Neuronal stem cell (in vitro differentiated cells): ENCODE measurements at regions not wholly inside any gene's neighbourhood (a gene's known extent, or its start where the extent isn't known, plus 50 kb on each side); places are given as distances from the start of the nearest gene placed in this dataset.

Experiments used
- DNase-seq: peaks from one replicate; pipeline ENCODE4 v3.0.0-alpha.2; 2013; ENCODE audit warnings: low spot score
- H2AFZ ChIP-seq: one replicate; pipeline ENCODE4 v1.6.1; 2013; ENCODE audit warnings: mild to moderate bottlenecking, low read length, inconsistent platforms
- H2AK5ac ChIP-seq: 2 replicates; pipeline ENCODE4 v1.6.1; 2013; ENCODE audit warnings: low read depth, mild to moderate bottlenecking, inconsistent platforms, low read length, moderate library complexity, mixed read lengths
- H2BK120ac ChIP-seq: 2 replicates; pipeline ENCODE4 v1.6.1; 2013; ENCODE audit warnings: low read depth, mild to moderate bottlenecking, inconsistent platforms, low read length, moderate library complexity, mixed read lengths
- H2BK12ac ChIP-seq: one replicate; pipeline ENCODE4 v1.6.1; 2013; ENCODE audit warnings: low read length, inconsistent platforms
- H2BK15ac ChIP-seq: 2 replicates; pipeline ENCODE4 v1.6.1; 2013; ENCODE audit warnings: mild to moderate bottlenecking, low read length, inconsistent platforms, mixed read lengths
- H2BK5ac ChIP-seq: one replicate; pipeline ENCODE4 v1.6.1; 2013; ENCODE audit warnings: inconsistent platforms, mild to moderate bottlenecking, low read length, moderate library complexity
- H3K14ac ChIP-seq: one replicate; pipeline ENCODE4 v1.6.1; 2013; ENCODE audit warnings: low read length, inconsistent platforms
- H3K18ac ChIP-seq: 2 replicates; pipeline ENCODE4 v1.6.1; 2013; ENCODE audit warnings: low read length, inconsistent platforms
- H3K23ac ChIP-seq: 2 replicates; pipeline ENCODE4 v1.6.1; 2013; ENCODE audit warnings: low read depth, mild to moderate bottlenecking, mixed read lengths, low read length, inconsistent platforms; ENCODE audit not compliant: poor library complexity
- H3K27ac ChIP-seq: replicated peaks from 3 replicates; pipeline ENCODE4 v1.5.1; 2013; ENCODE audit warnings: low read length, inconsistent platforms
- H3K27me3 ChIP-seq, 3 experiments: 2 replicates each; pipeline ENCODE4 v1.6.1; 2013; ENCODE audit warnings: low read length in 3 of 3, mild to moderate bottlenecking in 2 of 3, inconsistent platforms in 1 of 3, low read depth in 1 of 3, mixed read lengths in 1 of 3, moderate library complexity in 1 of 3; ENCODE audit not compliant: control insufficient read depth in 3 of 3, insufficient read depth in 3 of 3
- H3K36me3 ChIP-seq, 2 donors: replicated peaks in 1 of 2; 2 replicates each; pipeline ENCODE4 v1.6.1; 2013; ENCODE audit warnings: low read length in 2 of 2; ENCODE audit not compliant: control insufficient read depth in 2 of 2, insufficient read depth in 2 of 2
- H3K4ac ChIP-seq: 2 replicates; pipeline ENCODE4 v1.6.1; 2013; ENCODE audit warnings: inconsistent platforms, mild to moderate bottlenecking, low read length, moderate library complexity
- H3K4me1 ChIP-seq, 2 donors: 1 replicate in 1 of 2; 2 replicates in 1 of 2; pipeline ENCODE4 v1.6.1; 2013; ENCODE audit warnings: low read length in 2 of 2, low read depth in 1 of 2; ENCODE audit not compliant: control insufficient read depth in 2 of 2, insufficient read depth in 1 of 2
- H3K4me2 ChIP-seq: one replicate; pipeline ENCODE4 v1.6.1; 2013; ENCODE audit warnings: mild to moderate bottlenecking, low read length, inconsistent platforms; ENCODE audit not compliant: insufficient read depth, poor library complexity, severe bottlenecking
- H3K4me3 ChIP-seq, 2 donors: 2 replicates each; pipeline ENCODE4 v1.5.1; 2013; ENCODE audit warnings: low read length in 2 of 2, mild to moderate bottlenecking in 2 of 2, inconsistent platforms in 1 of 2, moderate library complexity in 1 of 2
- H3K79me1 ChIP-seq: one replicate; pipeline ENCODE4 v1.6.1; 2013; ENCODE audit warnings: low read depth, mild to moderate bottlenecking, inconsistent platforms, low read length, moderate library complexity
- H3K9ac ChIP-seq: one replicate; pipeline ENCODE4 v1.6.1; 2013; ENCODE audit warnings: mild to moderate bottlenecking, low read depth, low read length, inconsistent platforms; ENCODE audit not compliant: poor library complexity
- H3K9me3 ChIP-seq, 2 donors: replicated peaks in 1 of 2; 2 replicates each; pipeline versions ENCODE3 to v1.6.1; 2013; ENCODE audit warnings: low read length in 2 of 2, mild to moderate bottlenecking in 2 of 2, inconsistent platforms in 1 of 2, low read depth in 1 of 2, mixed read lengths in 1 of 2, moderate library complexity in 1 of 2; ENCODE audit not compliant: control insufficient read depth in 2 of 2, insufficient read depth in 1 of 2
- H4K8ac ChIP-seq: one replicate; pipeline ENCODE4 v1.6.1; 2013; ENCODE audit warnings: low read depth, mild to moderate bottlenecking, inconsistent platforms, low read length, moderate library complexity
- H4K91ac ChIP-seq: one replicate; pipeline ENCODE4 v1.6.1; 2013; ENCODE audit warnings: low read length, low read depth, mild to moderate bottlenecking, inconsistent platforms; ENCODE audit not compliant: poor library complexity
- WGBS, 2 donors: extraction: QIAGEN DNeasy Blood & Tissue Kit; methylation state at CpG; one replicate each; pipeline ENCODE4 v1.1.7; 2013; ENCODE audit warnings: missing lambda C conversion rate in 2 of 2, mixed read lengths in 1 of 2; ENCODE audit not compliant: insufficient read length in 2 of 2, insufficient replicate concordance in 1 of 2; ENCODE audit errors: extremely low coverage in 2 of 2; 5-methylcytosine and 5-hydroxymethylcytosine counted together

DNA sequence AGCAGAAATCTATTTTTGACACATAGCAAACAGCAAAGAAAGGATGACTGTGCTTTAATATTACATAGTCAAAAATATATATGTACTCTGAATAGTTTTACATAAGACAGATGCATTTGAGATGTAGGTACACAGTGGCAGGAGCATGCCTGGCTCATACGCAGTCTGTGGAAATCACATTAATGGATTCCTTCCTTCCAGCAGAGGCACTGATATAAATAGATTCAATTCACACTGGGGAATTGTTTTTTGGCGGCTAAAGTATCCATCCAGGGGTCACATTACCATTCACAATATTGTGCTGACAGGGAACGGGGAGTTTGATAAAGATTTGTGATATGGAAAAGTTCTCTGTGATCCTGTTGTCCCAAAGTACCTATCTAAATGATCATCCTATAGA lies 72.5 kb upstream of the AGR3 start:
- peaks cover 0 to 30% of the 10 kb centered on the region in 2 donors for H3K36me3 ChIP-seq
- no peak overlapping the region for H2BK12ac ChIP-seq
- H2BK120ac ChIP-seq = no peak overlapping the region
- no peak overlapping the region for H3K4me2 ChIP-seq
- no peak overlapping the region for H3K14ac ChIP-seq
- H3K9me3 ChIP-seq = peaks cover 0 to 40% of the 10 kb centered on the region in 2 donors
- H3K18ac ChIP-seq = no peak overlapping the region
- H2BK15ac ChIP-seq = no peak overlapping the region
- peaks cover 0 to 2% of the 10 kb centered on the region in 2 donors for H3K4me1 ChIP-seq
- H2AFZ ChIP-seq = no peak overlapping the region
- H3K79me1 ChIP-seq = no peaks in the 10 kb centered on the region
- H3K27ac ChIP-seq = no peak overlapping the region
- no peak overlapping the region for H4K8ac ChIP-seq
- WGBS, 2 donors = no CpG with 5 or more reads among the region's 3 CpGs
- no peak overlapping the region for H3K9ac ChIP-seq
- DNase-seq = no peak
- H3K4me3 ChIP-seq = no peak overlapping the region
- no peak overlapping the region for H4K91ac ChIP-seq
- no peak overlapping the region for H3K23ac ChIP-seq
- H2AK5ac ChIP-seq = no peak overlapping the region
- H3K27me3 ChIP-seq = no peaks in the 10 kb centered on the region
- no peak overlapping the region for H2BK5ac ChIP-seq
- no peak overlapping the region for H3K4ac ChIP-seq

GRCh38 chr7:16958724-16959123 lies 76.9 kb upstream of the AGR3 start:
- Histone ChIP-seq H3K9me3 (peaks cover 0 to 38% of the 10 kb centered on the region in 2 donors), H2BK12ac (no peak overlapping the region), H3K4me1 (no peaks in the 10 kb centered on the region), H3K9ac (no peak overlapping the region), H2BK120ac (no peak overlapping the region), H3K79me1 (no peaks in the 10 kb centered on the region), H2AFZ (no peak overlapping the region), H4K91ac (no peak overlapping the region), H3K4me3 (no peak overlapping the region), H4K8ac (no peak overlapping the region), H3K36me3 (peaks cover 0 to 28% of the 10 kb centered on the region in 2 donors), H3K14ac (no peak overlapping the region), H3K27ac (no peak overlapping the region), H2BK5ac (no peak overlapping the region), H2BK15ac (no peak overlapping the region), H3K4me2 (no peak overlapping the region), H3K18ac (no peak overlapping the region), H2AK5ac (no peak overlapping the region), H3K23ac (no peak overlapping the region), H3K27me3 (no peaks in the 10 kb centered on the region), H3K4ac (no peak overlapping the region)
- WGBS, 2 donors = no CpG with 5 or more reads among the region's 1 CpG
- DNase-seq = no peak

DNA sequence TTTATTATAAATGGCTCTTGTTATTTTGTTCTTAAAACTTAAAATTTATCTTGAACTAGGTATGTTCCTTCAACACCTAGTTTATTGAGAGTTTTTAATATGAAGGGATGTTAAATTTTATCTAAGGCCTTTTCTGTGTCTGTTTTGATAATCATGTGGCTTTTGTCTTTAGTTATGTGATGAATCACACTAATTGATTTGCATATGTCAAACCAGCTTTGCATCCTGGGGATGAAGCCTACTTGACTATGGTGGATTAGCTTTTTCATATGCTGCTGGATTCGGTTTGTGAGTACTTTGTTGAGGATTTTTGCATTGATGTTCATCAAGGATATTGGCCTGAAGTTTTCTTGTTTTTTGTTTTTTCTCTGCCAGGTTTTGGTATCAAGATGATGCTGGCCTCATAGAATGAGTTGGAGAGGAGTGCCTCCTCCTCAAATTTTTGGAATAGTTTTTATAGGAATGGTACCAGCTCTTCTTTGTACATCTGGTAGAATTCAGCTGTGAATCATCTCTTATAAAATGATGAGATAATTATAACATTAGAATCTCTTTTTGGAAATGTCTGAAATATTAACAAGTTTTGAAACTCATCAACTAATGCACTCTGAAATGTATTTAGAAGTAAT lies 78.7 kb upstream of the AGR3 start:
- H3K27ac ChIP-seq = no peak overlapping the region
- H3K36me3 ChIP-seq = peaks cover 0 to 30% of the 10 kb centered on the region in 2 donors
- H4K8ac ChIP-seq = no peak overlapping the region
- no peak overlapping the region for H2BK12ac ChIP-seq
- H4K91ac ChIP-seq = no peak overlapping the region
- no peak overlapping the region for H2BK15ac ChIP-seq
- no peak overlapping the region for H3K4ac ChIP-seq
- H3K9me3 ChIP-seq = peaks cover 0 to 48% of the 10 kb centered on the region in 2 donors
- H2AK5ac ChIP-seq = no peak overlapping the region
- H2BK5ac ChIP-seq = no peak overlapping the region
- H3K79me1 ChIP-seq = no peaks in the 10 kb centered on the region
- no peak overlapping the region for H3K4me2 ChIP-seq
- H3K4me1 ChIP-seq = no peaks in the 10 kb centered on the region
- H3K23ac ChIP-seq = no peak overlapping the region
- DNase-seq = no peak
- H2BK120ac ChIP-seq = no peak overlapping the region
- H3K14ac ChIP-seq = no peak overlapping the region
- no peak overlapping the region for H3K4me3 ChIP-seq
- H3K9ac ChIP-seq = no peak overlapping the region
- H3K18ac ChIP-seq = no peak overlapping the region
- WGBS, 2 donors = no CpG with 5 or more reads among the region's 1 CpG
- no peaks in the 10 kb centered on the region for H3K27me3 ChIP-seq
- H2AFZ ChIP-seq = no peak overlapping the region

GRCh38 chr7:16961641-16962040 lies 79.9 kb upstream of the AGR3 start:
- Histone ChIP-seq H4K91ac (no peak overlapping the region), H3K36me3 (peaks cover 0 to 38% of the 10 kb centered on the region in 2 donors), H3K79me1 (no peaks in the 10 kb centered on the region), H3K4me2 (no peak overlapping the region), H3K23ac (no peak overlapping the region), H3K4ac (no peak overlapping the region), H4K8ac (no peak overlapping the region), H3K27ac (no peak overlapping the region), H3K18ac (no peak overlapping the region), H3K4me3 (no peak overlapping the region), H2AFZ (no peak overlapping the region), H3K4me1 (no peaks in the 10 kb centered on the region), H2BK120ac (no peak overlapping the region), H2BK12ac (no peak overlapping the region), H2BK15ac (no peak overlapping the region), H3K14ac (no peak overlapping the region), H2BK5ac (no peak overlapping the region), H3K9ac (no peak overlapping the region), H2AK5ac (no peak overlapping the region), H3K27me3 (no peaks in the 10 kb centered on the region), H3K9me3 (peaks cover 0 to 53% of the 10 kb centered on the region in 2 donors)
- WGBS, 2 donors = no CpG with 5 or more reads among the region's 2 CpGs
- DNase-seq = no peak
